ACHN (cell line): ENCODE measurements at regions not wholly inside any gene's neighbourhood (a gene's known extent, or its start where the extent isn't known, plus 50 kb on each side); places are given as distances from the start of the nearest gene placed in this dataset.
"Not testable (repeated sequence)": the region's sequence is repeated elsewhere in the genome, so short reads cannot be mapped to it uniquely, and the experiment has no call there.

Experiments used
- DNase-seq: peaks from one replicate; pipeline ENCODE4 v3.0.0-alpha.2; 2015
- in situ Hi-C: cut with HindIII; loops from 2 replicates; pipeline ENCODE4 v1.10.0; 2017; ENCODE audit warnings: low sequenced_read_pairs, low pct_ligation_motif_present, low pct_unique_long_range_greater_than_20kb

DNA sequence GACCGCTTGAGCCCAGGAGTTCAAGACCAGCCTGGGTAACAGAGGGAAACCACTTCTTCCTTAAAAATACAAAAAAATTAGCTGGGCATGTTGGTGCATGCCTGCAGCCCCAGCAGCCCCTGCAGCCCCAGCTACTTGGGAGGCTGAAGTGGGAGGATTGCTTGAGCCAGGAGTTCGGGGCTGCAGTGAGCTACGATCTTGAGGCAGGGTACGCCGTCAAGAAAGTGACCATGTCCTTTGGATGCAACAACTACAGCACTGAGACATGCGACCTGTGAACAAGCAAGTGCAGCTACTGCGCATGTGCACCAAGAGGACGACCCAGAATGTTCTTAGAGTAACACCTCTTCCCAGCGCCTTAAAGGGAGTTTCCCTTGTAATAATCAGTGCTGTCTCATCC is 66.6 kb upstream of the ZNF479 start:
- in situ Hi-C loops, result no loop called here
- no peak for DNase-seq

DNA sequence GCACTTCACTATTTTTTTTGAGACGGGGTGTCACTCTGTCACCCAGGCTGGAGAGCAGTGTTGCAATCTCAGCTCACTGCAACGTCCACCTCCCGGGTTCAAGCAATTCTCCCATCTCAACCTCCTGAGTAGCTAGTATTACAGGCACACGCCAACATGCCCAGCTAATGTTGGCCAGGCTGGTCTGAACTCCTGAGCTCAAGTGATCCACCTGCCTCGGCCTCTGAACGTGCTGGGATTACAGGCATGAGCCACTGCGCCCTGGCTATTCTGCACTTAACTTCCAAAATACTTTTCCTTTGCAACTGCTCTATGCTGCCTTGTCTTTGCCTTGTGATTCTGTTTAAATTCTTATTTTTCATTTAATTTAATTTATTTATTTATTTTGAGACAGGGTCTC is 67.0 kb upstream of the ZNF479 start:
- no peak for DNase-seq
- in situ Hi-C loops, result no loop called here

DNA sequence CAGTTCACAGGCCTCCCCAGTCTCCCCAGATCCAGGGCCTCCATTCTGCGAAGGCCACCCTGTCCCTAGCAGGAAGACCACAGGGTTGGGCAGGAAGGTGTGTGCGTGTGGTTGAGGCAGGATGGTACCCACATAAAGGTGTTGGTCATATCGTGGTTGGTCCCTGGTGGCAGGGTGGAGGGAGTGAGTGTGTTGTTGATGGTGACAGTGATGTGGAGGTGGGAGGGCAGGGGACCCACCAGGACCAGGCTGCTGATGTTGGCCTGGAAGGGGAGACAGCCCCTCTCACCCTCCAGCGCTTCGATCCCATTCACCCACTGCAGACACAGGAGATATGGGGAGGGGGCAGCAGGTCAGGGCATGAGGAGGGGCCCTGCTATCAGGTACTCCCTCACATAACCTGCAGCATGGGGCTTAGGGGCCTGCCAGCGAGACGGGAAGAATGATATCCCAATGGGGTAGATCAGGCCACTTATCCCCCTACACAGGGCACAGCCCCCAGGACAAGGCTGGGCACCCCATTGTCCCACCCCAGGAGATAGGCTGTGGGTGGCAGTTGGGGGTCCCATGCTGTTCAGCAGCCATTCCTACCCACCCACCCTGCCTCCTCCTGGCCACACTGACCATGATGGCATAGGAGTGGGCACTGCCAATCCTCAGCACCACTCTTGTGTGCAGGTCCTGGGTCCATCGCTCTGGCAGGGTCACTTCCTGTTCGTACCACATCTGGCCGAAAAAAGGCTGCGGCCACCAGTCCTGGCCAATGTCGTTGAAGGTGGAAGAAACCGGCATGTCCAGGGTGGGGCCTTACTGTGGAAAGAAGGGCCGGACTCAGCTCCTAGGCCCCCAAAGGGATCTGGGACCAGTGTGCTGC is 69.0 kb upstream of the ZNF479 start:
- in situ Hi-C loops, result no loop called here
- DNase-seq, result no peak

DNA sequence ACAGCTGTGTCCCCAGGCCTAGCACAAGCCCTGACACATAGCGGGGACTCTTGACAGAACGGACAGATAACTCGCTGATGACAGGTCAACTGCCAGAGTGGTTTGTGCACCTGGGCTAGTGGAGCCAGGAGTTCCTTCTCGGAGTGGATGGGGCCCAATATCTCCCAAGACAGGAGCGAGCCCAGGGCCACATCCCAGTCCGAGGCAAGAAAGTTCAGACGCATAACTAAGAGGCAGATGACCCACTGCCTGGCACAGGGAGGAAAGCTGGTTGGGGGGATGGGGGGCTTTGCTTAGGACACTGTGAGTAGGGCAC is 69.6 kb upstream of the ZNF479 start:
- in situ Hi-C loops, result no loop called here
- no peak for DNase-seq

DNA sequence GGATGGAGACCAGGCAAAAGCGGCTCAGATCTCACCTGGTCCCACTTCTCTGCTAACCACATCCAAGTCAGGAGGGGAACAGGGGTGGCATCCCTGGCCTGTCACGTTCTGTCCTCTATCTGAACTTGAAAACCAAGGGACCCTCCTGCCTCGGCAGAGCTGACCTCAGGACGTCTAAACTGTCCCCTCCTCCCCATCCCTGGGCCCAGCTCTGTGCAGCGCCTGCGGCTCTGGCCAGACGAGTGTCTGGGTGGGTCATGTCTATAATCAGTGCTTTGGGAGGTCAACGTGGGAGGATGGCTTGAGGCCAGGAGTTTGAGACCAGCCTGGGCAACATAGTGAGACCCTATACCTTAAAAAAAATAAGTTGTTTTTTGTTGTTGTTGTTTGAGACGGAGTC is 70.0 kb upstream of the ZNF479 start:
- DNase-seq, result no peak
- in situ Hi-C loops, result no loop called here

DNA sequence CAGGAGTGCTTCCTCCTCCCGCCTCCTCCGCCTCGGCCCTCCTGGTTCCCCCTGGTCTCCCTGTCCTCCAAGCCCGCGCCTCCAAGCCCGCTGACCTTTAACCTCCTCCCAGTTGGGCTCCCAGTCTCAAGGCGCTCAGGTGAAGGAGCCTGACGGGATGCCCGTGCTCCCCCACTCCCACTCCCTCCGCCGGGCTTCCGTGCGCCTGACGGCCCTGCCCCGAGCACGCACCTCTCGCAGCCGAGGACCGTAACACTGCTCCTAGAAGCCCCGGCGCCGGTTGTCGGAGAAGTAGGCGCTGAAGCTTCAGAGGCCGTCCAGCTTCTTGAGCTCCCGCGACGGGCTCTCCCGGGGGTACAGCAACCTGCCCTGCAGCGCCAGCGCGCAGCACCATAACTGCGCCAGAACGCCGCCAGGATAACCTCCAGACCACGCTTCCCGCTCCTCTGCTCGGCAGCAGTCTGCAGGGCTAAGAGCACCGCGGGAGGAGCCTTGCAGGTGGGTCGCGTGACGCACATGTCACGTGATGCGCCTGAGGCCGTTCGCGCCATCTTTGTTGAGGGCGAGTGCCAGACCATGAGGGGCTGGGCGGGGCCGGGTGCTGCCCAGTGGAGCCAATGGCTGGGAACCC is 71.0 kb upstream of the ZNF479 start:
- in situ Hi-C loops, result no loop called here
- no peak for DNase-seq

DNA sequence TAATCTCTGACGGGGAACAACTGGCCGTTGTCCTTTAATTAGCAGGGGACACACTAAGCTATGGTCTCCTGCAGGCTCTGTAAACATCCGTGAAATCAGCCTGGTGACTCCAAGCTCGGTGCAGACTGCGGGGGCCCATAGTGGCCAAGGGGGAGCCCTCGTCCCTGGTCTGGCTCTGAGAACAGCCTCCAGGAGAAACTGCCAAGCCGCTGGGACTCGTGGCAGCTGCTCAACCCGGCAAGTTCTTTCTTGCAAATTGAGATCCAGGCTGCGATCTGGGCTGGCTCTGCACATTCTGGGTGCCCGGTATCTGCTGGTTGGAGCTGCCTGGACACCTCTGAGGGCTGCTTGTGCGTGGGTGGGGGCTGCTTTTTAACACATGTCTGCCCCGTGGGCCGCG is 71.6 kb upstream of the ZNF479 start:
- in situ Hi-C loops, DNase-seq: not testable (repeated sequence)

DNA sequence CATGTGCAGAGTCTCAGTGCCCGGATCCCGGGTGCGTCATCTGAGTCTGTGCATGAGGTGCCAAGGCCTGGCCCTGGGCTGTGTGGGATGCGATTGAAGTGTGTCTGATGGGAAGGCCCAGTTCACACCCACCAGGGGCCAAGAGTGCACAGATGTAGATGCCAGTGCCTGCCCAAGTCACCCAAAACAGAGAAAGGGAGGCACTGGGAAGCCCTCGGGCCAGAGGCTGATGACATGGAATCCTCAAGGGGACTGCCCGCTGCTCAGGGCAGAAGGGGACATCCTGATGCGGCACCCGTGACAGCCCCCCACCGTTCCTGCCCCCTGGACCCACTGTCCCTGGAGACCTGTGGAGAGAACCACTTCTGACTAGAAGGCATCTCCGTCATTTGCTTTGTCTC is 72.2 kb upstream of the ZNF479 start:
- in situ Hi-C loops, result no loop called here
- no peak for DNase-seq

DNA sequence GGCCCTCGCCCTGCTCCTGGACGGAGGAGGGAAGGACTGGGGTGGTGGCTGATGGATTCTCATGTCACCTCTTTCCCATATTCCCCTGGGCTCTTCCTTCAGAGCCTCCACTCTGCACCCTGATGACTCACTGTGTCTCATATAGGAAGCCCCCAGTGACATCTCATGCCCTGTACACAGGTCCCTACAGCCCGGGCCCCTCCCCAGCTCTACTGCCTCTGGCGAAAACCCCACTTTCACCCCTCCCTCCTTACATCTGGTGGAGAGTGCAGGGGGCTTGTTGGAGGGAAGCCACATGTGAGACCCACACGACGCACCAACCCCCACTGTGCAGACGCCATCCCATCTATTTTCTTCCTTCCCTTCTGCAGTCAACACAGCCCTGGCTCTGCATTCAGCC is 72.8 kb upstream of the ZNF479 start:
- DNase-seq, result no peak
- in situ Hi-C loops, result no loop called here

DNA sequence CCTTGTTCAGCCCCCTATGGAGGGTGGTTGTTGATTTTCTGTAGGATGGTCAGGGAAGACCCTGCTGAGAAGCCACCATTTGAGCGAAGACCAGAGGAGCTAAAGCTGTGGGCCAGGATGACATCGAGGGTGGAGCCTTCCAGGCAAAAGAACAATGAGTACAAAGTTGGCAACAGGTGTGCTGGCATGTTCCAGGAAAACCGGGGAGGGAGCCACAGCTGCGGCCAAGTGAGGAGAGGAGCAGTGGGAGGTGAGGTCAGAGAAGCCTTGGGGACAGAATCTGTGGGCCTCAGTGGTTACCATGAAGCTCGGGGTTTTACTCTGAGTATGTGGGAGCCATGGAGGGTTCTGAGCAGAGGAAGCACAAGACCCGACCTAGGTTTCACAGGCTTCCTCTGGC is 75.6 kb upstream of the ZNF479 start:
- DNase-seq, result no peak
- in situ Hi-C loops, result no loop called here

DNA sequence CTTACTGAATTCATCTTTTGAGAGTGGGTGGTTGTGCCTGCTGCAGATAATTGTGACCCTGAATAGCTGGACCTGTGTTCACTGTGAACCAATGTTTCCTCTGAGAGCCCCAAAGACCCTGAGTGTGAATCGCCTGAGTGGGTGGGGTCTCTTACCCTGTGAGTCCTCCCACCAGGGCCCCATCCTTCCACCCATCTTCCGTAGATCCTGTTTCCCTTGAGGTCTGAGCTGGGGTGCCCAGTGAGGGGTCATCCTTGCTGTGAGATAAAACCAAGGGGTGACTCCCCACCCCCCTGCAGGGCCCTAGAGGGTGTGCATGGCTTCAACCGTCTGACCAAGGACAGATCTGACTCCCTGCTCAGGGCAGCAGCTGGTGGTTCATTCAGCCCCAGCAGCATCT is 78.0 kb upstream of the ZNF479 start:
- DNase-seq, result no peak
- in situ Hi-C loops, result no loop called here

DNA sequence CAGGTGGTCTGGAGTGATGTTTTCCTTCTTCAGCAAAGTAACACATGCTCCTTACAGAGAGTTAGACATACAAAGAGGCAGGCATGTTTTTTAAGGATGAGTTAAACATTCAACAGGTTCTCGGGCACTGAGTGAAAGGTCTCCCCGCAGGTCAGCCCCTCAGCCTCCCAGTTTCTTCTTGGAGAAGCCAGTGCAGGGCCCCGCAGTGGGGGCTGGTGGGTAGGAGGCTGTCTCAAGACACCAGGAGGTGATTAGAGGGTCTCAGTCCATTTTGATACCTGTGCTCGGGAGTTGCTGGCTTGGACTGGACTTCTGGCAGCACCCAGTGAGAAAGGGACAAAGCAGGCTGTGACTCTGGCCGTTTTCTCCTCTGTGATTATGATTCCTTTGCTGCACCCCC is 78.6 kb upstream of the ZNF479 start:
- no peak for DNase-seq
- in situ Hi-C loops, result no loop called here

DNA sequence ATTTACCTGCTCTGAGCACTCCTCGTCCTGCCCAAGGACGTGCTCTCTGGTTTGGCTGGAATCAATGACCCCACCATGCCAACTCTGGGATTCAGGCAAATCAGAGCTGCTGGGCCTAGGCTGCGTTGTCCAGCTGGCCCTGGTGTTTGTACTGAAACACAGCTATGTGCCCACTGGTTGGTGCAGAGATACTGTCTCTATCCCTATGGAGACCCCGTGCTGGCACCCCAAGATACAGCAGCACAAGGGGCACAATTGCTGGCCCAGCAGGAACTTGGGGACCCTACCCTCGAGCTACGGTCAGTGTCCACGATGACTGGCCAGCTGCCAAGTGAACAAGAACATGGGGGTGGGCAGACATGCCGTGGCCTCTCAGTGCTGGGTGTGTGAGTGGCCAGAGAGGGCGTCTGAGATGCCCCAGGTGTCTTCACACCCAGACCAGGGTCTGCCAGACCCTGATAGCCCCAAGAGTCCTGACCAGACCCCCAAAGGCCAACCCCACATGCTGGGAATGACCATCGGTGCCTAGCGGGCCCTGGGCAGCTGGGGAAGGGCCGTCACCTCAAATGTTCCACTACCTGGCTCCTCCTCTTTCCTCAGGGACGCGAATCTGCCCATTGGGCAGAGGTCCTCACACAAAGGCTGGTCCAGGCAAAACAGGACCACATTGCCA is 79.3 kb upstream of the ZNF479 start:
- no peak for DNase-seq
- in situ Hi-C loops, result no loop called here

DNA sequence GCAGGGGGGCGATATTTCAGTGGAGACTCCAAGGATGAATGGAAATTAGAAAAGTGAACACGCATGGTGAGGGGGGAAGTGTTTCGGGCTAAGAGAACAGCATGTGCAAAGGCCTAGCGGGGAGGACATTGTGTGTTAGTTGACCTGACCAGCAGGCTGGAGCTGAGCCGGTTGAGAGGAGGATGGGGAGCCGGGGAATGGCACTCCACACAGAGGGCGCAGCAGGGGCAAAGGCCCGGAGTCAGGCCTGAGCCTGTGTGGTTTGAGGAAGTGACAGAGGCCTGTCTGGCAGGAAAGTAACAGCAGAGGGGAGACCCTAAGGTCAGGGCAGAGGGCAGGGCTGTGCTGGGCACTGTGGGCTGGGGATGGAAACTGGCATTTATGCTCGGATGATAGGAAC is 83.2 kb upstream of the ZNF479 start:
- DNase-seq, result no peak
- in situ Hi-C loops, result no loop called here

DNA sequence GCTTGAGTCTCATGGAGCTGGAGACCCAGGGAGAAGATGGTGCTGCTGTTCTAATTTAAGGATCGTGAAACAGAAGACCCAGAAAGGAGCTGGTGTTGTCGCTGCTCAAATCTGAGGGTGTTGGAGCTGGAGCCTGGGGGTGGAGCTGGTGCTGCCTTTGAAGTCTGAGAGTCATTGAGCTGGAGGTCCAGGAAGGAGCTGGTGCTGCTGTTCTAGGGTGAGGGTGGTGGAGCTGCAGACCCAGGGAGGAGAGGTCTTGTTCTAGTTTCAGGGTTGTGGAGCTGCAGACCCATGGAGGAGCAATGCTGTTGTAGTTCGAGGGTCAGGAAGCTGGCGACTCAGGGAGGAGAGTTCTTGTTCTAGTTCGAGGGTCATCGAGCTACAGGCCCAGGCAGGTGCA is 84.1 kb upstream of the ZNF479 start:
- no peak for DNase-seq
- in situ Hi-C loops, result no loop called here

DNA sequence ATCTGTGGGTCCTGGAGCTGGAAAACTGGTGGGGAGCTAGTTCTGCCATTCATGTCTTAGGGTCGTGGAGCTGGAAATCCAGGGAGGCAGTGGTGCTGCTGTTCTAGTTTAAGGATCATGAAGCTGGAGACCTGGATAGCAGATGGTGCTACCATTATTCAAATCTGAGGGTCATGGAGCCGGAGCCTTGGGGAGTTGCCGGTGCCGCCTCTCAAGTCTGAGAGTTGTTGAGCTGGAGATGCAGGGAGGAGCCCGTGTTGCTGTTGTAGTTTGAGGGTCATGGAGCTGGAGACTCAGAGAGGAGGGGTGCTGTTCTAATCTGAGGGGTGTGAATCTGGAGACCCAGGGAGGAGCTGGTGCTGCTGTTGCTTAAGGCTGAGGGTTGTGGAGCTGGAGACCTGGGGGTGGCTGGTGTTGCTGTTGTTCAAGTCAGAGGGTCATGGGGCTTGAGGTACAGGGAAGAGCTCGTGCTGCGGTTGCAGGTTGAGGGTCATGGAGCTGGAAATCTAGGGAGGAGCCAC is 86.0 kb upstream of the ZNF479 start:
- no peak for DNase-seq
- in situ Hi-C loops, result no loop called here

DNA sequence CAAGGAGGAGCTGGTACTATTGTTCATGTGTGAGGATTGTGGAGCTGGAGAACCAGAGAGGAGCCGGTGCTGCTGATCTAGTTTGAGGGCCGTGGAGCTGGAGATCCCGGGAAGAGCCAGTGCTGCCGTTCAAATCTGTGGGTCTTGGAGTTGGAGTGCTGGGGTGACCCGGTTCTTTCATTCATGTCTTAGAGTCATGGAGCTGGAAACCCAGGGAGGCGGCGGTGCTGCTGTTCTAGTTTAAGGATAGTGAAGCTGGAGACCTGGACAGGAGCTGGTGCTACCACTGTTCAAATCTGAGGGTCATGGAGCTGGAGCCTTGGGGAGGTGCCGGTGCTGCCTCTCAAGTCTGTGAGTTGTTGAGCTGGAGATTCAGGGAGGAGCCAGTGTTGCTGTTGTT is 88.5 kb upstream of the ZNF479 start:
- in situ Hi-C loops, result no loop called here
- DNase-seq, result no peak

DNA sequence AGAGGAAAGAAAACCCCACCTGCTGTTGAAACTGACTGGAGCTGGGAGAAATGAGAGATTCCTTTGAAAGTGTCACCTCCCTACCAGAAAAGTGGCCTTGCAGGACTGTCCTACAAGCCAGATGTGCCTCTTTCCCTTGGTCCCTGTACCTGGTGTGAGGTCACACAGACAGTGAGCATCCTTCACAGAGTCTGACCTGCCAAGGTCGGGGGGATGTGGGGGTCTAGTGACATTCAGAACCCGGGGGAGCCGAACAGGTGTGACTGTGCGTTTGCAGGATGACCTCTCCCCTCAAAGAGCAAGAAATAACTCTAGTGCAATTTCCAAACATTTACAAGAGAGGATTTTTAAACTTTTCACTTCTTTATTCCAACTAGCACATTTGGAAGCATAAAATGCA is 93.4 kb upstream of the ZNF479 start:
- DNase-seq, result no peak

DNA sequence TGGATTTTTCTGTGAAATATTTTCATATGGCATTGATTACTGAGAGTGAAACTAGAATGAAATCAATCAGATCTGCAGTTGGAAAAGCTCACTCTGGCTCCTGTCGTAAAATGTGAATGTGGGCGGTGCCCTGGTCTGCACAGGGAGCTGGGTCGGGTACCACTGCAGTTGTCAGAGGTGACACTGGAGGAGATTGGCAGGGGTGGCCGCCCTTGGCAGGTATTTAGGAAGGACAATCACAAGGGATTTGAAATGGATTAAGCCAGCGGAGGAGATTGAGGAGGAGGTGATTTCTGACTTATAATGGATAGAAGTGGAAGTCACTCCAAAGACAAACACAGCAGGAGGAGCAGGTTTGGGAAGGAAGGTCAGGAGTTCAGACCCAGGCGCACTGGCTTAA is 109.0 kb upstream of the ZNF479 start:
- in situ Hi-C loops, DNase-seq: not testable (repeated sequence)

More for the DNA sequence above, 93.4 kb upstream of the ZNF479 start:
- in situ Hi-C loops, result no loop called here

DNA sequence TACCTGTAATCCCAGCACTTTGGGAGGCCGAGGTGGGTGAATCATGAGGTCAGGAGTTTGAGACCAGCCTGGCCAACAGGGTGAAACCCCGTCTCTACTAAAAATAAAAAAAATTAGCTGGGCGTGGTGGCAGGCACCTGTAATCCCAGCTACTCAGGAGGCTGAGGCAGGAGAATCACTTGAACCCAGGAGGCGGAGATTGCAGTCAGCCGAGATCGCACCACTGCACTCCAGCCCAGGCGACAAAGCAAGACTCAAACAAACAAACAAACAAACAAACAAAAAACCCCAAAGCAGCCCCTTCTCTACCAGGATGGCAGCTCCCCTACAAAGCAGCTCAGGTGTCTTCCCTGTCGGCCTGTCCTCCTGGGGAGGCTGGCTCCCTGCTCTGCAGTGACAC is 111.3 kb upstream of the ZNF479 start:
- in situ Hi-C loops, result not testable (repeated sequence)

More for the DNA sequence above, 111.3 kb upstream of the ZNF479 start:
- not testable (repeated sequence) for DNase-seq
